ENCODE measurements at regions not wholly inside any gene's neighbourhood (a gene's known extent, or its start where the extent isn't known, plus 50 kb on each side); places are given as distances from the start of the nearest gene placed in this dataset.
A peak's percentile ranks its signal among the peaks of the same experiment; 100 is the strongest.
"Not testable (repeated sequence)": the region's sequence is repeated elsewhere in the genome, so short reads cannot be mapped to it uniquely, and the experiment has no call there.

DNA sequence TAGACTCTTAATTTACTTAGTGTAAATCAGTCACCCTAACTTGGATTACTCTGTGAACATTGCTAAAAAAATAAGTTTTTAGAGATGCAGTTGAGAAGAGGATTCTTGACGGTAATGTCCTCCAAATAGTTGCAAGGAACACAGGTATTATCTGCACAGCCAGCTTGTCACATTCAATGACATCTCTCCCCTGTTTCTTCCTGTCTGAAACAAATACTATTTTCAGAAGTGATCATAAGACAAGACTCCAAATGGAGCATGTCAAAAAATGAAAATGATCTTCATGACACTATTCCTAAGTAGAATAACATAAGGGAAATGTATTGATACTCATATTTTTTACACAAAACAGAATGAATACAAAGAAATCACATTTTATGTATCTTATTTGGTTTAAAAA lies 227.9 kb upstream of the CHD1 start:
- H3K4me1 ChIP-seq, result no peaks in the 10 kb centered on the region
- H3K4me3 ChIP-seq (ENCODE audit: low read depth, low read length), result no peak overlapping the region
- TF ChIP-seq, protein P1, sequence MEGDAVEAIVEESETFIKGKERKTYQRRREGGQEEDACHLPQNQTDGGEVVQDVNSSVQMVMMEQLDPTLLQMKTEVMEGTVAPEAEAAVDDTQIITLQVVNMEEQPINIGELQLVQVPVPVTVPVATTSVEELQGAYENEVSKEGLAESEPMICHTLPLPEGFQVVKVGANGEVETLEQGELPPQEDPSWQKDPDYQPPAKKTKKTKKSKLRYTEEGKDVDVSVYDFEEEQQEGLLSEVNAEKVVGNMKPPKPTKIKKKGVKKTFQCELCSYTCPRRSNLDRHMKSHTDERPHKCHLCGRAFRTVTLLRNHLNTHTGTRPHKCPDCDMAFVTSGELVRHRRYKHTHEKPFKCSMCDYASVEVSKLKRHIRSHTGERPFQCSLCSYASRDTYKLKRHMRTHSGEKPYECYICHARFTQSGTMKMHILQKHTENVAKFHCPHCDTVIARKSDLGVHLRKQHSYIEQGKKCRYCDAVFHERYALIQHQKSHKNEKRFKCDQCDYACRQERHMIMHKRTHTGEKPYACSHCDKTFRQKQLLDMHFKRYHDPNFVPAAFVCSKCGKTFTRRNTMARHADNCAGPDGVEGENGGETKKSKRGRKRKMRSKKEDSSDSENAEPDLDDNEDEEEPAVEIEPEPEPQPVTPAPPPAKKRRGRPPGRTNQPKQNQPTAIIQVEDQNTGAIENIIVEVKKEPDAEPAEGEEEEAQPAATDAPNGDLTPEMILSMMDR (IDR thresholded peaks at IDR 0.05; ENCODE audit: insufficient read depth in 1 of 2, low read depth in 1 of 2, low read length in 1 of 2, severe bottlenecking in 1 of 2, unreplicated experiment in 1 of 2), result no peak
- POLR2A ChIA-PET, result no interaction called here
- BruUV-seq (replicated peaks), result no TSS peak
- H3K27me3 ChIP-seq (replicated peaks; ENCODE audit: control insufficient read depth, insufficient read depth, low read length), result no peaks in the 10 kb centered on the region
- no peak overlapping the region for H3K4me3 Mint-ChIP-seq (ENCODE audit: unreplicated experiment)
- no peaks in the 10 kb centered on the region for H3K9me3 ChIP-seq
- no peaks in the 10 kb centered on the region for H3K36me3 Mint-ChIP-seq (ENCODE audit: insufficient read depth, unreplicated experiment)
- no peaks in the 10 kb centered on the region for H3K9me3 Mint-ChIP-seq (ENCODE audit: unreplicated experiment)
- H3K4me1 Mint-ChIP-seq (ENCODE audit: low read depth, unreplicated experiment), result no peaks in the 10 kb centered on the region
- DNase-seq, result no peak
- intact Hi-C loops (cut with micrococcal nuclease; ENCODE audit: unreplicated experiment), result no loop called here
- no peaks in the 10 kb centered on the region for H3K36me3 ChIP-seq (ENCODE audit: control insufficient read depth, insufficient read depth, low read length)
- no peaks in the 10 kb centered on the region for H3K27me3 Mint-ChIP-seq (ENCODE audit: insufficient read depth, unreplicated experiment)
- no peak overlapping the region for H3K27ac Mint-ChIP-seq (ENCODE audit: unreplicated experiment)
- CTCF ChIA-PET, result no interaction called here

DNA sequence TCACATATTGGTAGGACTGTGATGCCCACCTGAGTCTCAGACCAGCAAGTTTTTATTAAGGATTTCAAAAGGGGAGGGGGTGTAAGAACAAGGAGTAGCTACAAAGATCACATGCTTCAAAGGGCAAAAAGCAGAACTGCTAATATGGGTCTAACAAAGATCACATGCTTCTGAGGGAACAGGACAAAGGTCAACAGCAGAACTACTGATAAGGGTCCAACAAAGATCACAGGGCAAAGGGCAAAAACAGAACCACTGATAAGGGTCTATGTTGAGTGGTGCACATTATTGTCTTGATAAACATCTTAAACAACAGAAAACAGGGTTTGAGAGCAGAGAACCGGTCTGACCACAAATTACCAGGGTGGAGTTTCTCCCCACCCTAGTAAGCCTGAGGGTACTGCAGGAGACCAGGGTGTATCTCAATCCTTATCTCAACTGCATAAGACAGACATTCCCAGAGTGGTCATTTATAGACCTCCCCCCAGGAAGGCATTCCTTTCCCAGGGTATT lies 214.5 kb upstream of the CHD1 start:
- intact Hi-C loops (cut with micrococcal nuclease; ENCODE audit: unreplicated experiment); H3K27me3 Mint-ChIP-seq (ENCODE audit: insufficient read depth, unreplicated experiment); CTCF ChIA-PET; H3K4me1 Mint-ChIP-seq (ENCODE audit: low read depth, unreplicated experiment); H3K27me3 ChIP-seq (replicated peaks; ENCODE audit: control insufficient read depth, insufficient read depth, low read length); H3K36me3 ChIP-seq (ENCODE audit: control insufficient read depth, insufficient read depth, low read length); BruUV-seq (replicated peaks); H3K4me3 ChIP-seq (ENCODE audit: low read depth, low read length); POLR2A ChIA-PET: not testable (repeated sequence)
- Mint-ChIP-seq H3K4me3 (ENCODE audit: unreplicated experiment) (peak overlapping the region; percentile 4), H3K36me3 (ENCODE audit: insufficient read depth, unreplicated experiment) (peaks cover 11% of the 10 kb centered on the region), H3K9me3 (ENCODE audit: unreplicated experiment) (peaks cover 38% of the 10 kb centered on the region), H3K27ac (ENCODE audit: unreplicated experiment) (peak overlapping the region; percentile 74)
- DNase-seq, result peak; percentile 62 to 63
- Histone ChIP-seq H3K9me3 (peaks cover 25% of the 10 kb centered on the region), H3K4me1 (peaks cover 11% of the 10 kb centered on the region)

DNA sequence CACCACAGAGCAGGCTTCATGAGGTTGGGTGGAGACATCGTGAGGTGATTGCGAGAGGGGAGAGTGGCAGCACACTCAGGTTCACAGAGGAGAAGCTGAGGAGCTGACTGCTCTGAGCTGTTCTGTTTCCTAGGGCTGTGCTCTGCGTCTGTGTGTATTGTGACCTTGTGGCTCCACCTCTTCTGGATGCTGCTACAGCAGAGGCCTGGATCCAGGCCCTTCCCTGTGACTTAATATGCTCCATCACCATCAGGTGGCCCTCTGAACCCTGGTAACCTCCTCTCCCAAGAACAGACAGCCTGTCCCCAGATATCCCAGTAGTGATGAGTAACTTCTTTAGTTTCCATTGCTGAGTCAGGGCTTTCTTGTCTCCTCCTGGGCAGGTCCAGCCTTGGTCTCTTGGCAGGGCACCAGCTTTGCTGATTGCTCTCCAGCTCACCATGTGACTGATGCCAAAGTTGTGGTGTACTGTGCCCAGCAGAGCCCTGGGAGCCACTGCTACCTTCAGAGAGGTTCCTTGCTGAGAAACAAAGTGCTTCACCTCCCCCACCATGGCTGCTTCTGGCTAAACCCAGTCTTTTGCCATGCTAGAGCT lies 212.8 kb upstream of the CHD1 start:
- H3K4me3 Mint-ChIP-seq (ENCODE audit: unreplicated experiment), result no peak overlapping the region

More for the DNA sequence above, 212.8 kb upstream of the CHD1 start:
- peaks cover 25% of the 10 kb centered on the region for H3K9me3 ChIP-seq
- TF ChIP-seq, protein P1 (IDR thresholded peaks at IDR 0.05; ENCODE audit: insufficient read depth in 1 of 2, low read depth in 1 of 2, low read length in 1 of 2, severe bottlenecking in 1 of 2, unreplicated experiment in 1 of 2), result no peak
- no peaks in the 10 kb centered on the region for H3K27me3 ChIP-seq (replicated peaks; ENCODE audit: control insufficient read depth, insufficient read depth, low read length)
- Mint-ChIP-seq H3K4me1 (ENCODE audit: low read depth, unreplicated experiment) (peaks cover 8% of the 10 kb centered on the region), H3K27me3 (ENCODE audit: insufficient read depth, unreplicated experiment) (no peaks in the 10 kb centered on the region), H3K36me3 (ENCODE audit: insufficient read depth, unreplicated experiment) (peaks cover 11% of the 10 kb centered on the region), H3K27ac (ENCODE audit: unreplicated experiment) (no peak overlapping the region), H3K9me3 (ENCODE audit: unreplicated experiment) (peaks cover 27% of the 10 kb centered on the region)
- CTCF ChIA-PET, result no interaction called here
- no peaks in the 10 kb centered on the region for H3K36me3 ChIP-seq (ENCODE audit: control insufficient read depth, insufficient read depth, low read length)
- peaks cover 11% of the 10 kb centered on the region for H3K4me1 ChIP-seq
- POLR2A ChIA-PET, result no interaction called here
- no TSS peak for BruUV-seq (replicated peaks)
- no peak for DNase-seq
- H3K4me3 ChIP-seq (ENCODE audit: low read depth, low read length), result no peak overlapping the region
- intact Hi-C loops (cut with micrococcal nuclease; ENCODE audit: unreplicated experiment), result no loop called here
